HG02763 (cell line): ENCODE measurements at regions not wholly inside any gene's neighbourhood (a gene's known extent, or its start where the extent isn't known, plus 50 kb on each side); places are given as distances from the start of the nearest gene placed in this dataset.

ENCODE experiments used
- ATAC-seq: cut with Tn5 transposase; IDR thresholded peaks from one replicate; pipeline ENCODE4 v1.9.1; 2021; ENCODE audit warnings: mild to moderate bottlenecking, moderate library complexity; ENCODE audit not compliant: unreplicated experiment

GRCh38 chr5:3654515-3654914, 58.9 kb downstream of the IRX1 start:
- ATAC-seq = no peak

- no peak for ATAC-seq
Observed at GRCh38 chr5:3656803-3657202, 61.2 kb downstream of the IRX1 start.

GRCh38 chr5:3657364-3658022, 61.9 kb downstream of the IRX1 start:
- no peak for ATAC-seq

- ATAC-seq = no peak
Observed at GRCh38 chr5:3658929-3659328, 63.3 kb downstream of the IRX1 start.

- ATAC-seq = no peak
Observed at GRCh38 chr5:3659907-3660306, 64.3 kb downstream of the IRX1 start.

GRCh38 chr5:3660630-3661029, 65.0 kb downstream of the IRX1 start:
- ATAC-seq = no peak

GRCh38 chr5:3661755-3662296, 66.2 kb downstream of the IRX1 start:
- no peak for ATAC-seq

GRCh38 chr5:3662344-3662743, 66.7 kb downstream of the IRX1 start:
- ATAC-seq = no peak

GRCh38 chr5:3671337-3671736, 75.7 kb downstream of the IRX1 start:
- ATAC-seq = no peak

GRCh38 chr5:3678801-3679200, 83.2 kb downstream of the IRX1 start:
- ATAC-seq = no peak

- ATAC-seq = no peak
Observed at GRCh38 chr5:3680821-3681220, 85.2 kb downstream of the IRX1 start.

- no peak for ATAC-seq
Observed at GRCh38 chr5:3684118-3684517, 88.5 kb downstream of the IRX1 start.

- no peak for ATAC-seq
Observed at GRCh38 chr5:3684771-3685354, 89.2 kb downstream of the IRX1 start.

GRCh38 chr5:3694819-3695218, 99.2 kb downstream of the IRX1 start:
- ATAC-seq = no peak

GRCh38 chr5:3695818-3696217, 100.2 kb downstream of the IRX1 start:
- no peak for ATAC-seq

- ATAC-seq = no peak
Observed at GRCh38 chr5:3698412-3698811, 102.8 kb downstream of the IRX1 start.

GRCh38 chr5:3701694-3702093, 106.1 kb downstream of the IRX1 start:
- ATAC-seq = no peak

- ATAC-seq = no peak
Observed at GRCh38 chr5:3704661-3705060, 109.0 kb downstream of the IRX1 start.

- ATAC-seq = no peak
Observed at GRCh38 chr5:3709068-3709716, 113.6 kb downstream of the IRX1 start.

GRCh38 chr5:3709717-3710348, 114.2 kb downstream of the IRX1 start:
- ATAC-seq = no peak

GRCh38 chr5:3715062-3715461, 119.4 kb downstream of the IRX1 start:
- ATAC-seq = no peak

- no peak for ATAC-seq
Observed at GRCh38 chr5:3729631-3730030, 134.0 kb downstream of the IRX1 start.
